CD14-positive monocyte (primary cell): ENCODE measurements at regions not wholly inside any gene's neighbourhood (a gene's known extent, or its start where the extent isn't known, plus 50 kb on each side); places are given as distances from the start of the nearest gene placed in this dataset.

ENCODE experiments used
- DNase-seq, 3 donors: peaks; one replicate each; pipeline ENCODE4 v3.0.0-alpha.2; 2011 to 2022
- H2AFZ ChIP-seq: 2 replicates; pipeline ENCODE4 v1.6.0; 2012; ENCODE audit warnings: mild to moderate bottlenecking, low read depth, low read length, inconsistent platforms; ENCODE audit not compliant: insufficient read depth, poor library complexity, severe bottlenecking
- H3K27ac ChIP-seq, 2 donors: 1 replicate in 1 of 2; 2 replicates in 1 of 2; pipeline ENCODE4 v1.5.1; 2012 to 2013; ENCODE audit warnings: low read length in 2 of 2, control low read depth in 1 of 2, inconsistent platforms in 1 of 2, low read depth in 1 of 2, mild to moderate bottlenecking in 1 of 2
- H3K27me3 ChIP-seq, 2 donors: one replicate each; pipeline versions ENCODE4 v1.6.0 to v1.6.1; 2011 to 2013; ENCODE audit warnings: low read length in 2 of 2; ENCODE audit not compliant: control insufficient read depth in 2 of 2, insufficient read depth in 2 of 2
- H3K36me3 ChIP-seq, 2 donors: replicated peaks in 1 of 2; 1 replicate in 1 of 2; 2 replicates in 1 of 2; pipeline versions ENCODE4 v1.5.1 to v1.6.1; 2012 to 2013; ENCODE audit warnings: low read length in 2 of 2, control low read depth in 1 of 2, inconsistent platforms in 1 of 2, mild to moderate bottlenecking in 1 of 2; ENCODE audit not compliant: insufficient read depth in 2 of 2, control insufficient read depth in 1 of 2
- H3K4me1 ChIP-seq, 2 donors: 1 replicate in 1 of 2; 2 replicates in 1 of 2; pipeline versions ENCODE4 v1.5.1 to v1.6.1; 2012 to 2013; ENCODE audit warnings: low read length in 2 of 2, control low read depth in 1 of 2, inconsistent platforms in 1 of 2, mild to moderate bottlenecking in 1 of 2, moderate library complexity in 1 of 2; ENCODE audit not compliant: insufficient read depth in 2 of 2, control insufficient read depth in 1 of 2
- H3K4me2 ChIP-seq: replicated peaks from 2 replicates; pipeline ENCODE3; 2012; ENCODE audit warnings: low read length, moderate library complexity, mild to moderate bottlenecking; ENCODE audit not compliant: poor library complexity, severe bottlenecking; ENCODE audit errors: extremely low read depth
- H3K4me3 ChIP-seq, 3 experiments: fragments of 200-600 bp in 1 of 3; sonication (generic) in 1 of 3; replicated peaks in 1 of 3; 1 replicate in 2 of 3; 2 replicates in 1 of 3; pipeline ENCODE4 v1.5.1; 2011 to 2013; ENCODE audit warnings: low read length in 3 of 3, mild to moderate bottlenecking in 3 of 3, control low read depth in 2 of 3, low read depth in 2 of 3, inconsistent platforms in 1 of 3, moderate library complexity in 1 of 3
- H3K79me2 ChIP-seq: 2 replicates; pipeline ENCODE4 v1.6.0; 2012; ENCODE audit warnings: mild to moderate bottlenecking, control low read depth, inconsistent platforms, low read length, moderate library complexity; ENCODE audit not compliant: insufficient read depth
- H3K9ac ChIP-seq: 2 replicates; pipeline ENCODE4 v1.6.0; 2017; ENCODE audit warnings: low read length, mild to moderate bottlenecking; ENCODE audit not compliant: insufficient read depth, poor library complexity, severe bottlenecking
- H3K9me3 ChIP-seq, 2 donors: replicated peaks in 1 of 2; 1 replicate in 1 of 2; 2 replicates in 1 of 2; pipeline versions ENCODE4 v1.5.1 to v1.6.1; 2012 to 2013; ENCODE audit warnings: low read length in 2 of 2, control low read depth in 1 of 2; ENCODE audit not compliant: control insufficient read depth in 1 of 2, insufficient read depth in 1 of 2
- H4K20me1 ChIP-seq: 2 replicates; pipeline ENCODE4 v1.6.0; 2012; ENCODE audit warnings: mild to moderate bottlenecking, low read length, control low read depth, moderate library complexity; ENCODE audit not compliant: insufficient read depth
- H3K27ac Mint-ChIP-seq, 7 donors: one replicate each; pipeline ENCODE4 v1.8.0; 2020; ENCODE audit warnings: mild to moderate bottlenecking in 7 of 7, mixed read lengths in 7 of 7, moderate library complexity in 6 of 7, inconsistent platforms in 2 of 7
- H3K27me3 Mint-ChIP-seq, 3 donors: one replicate each; pipeline ENCODE4 v1.8.0; 2021 to 2022; ENCODE audit warnings: low read depth in 3 of 3, mild to moderate bottlenecking in 3 of 3, mixed read lengths in 3 of 3, moderate library complexity in 3 of 3, inconsistent platforms in 1 of 3
- H3K36me3 Mint-ChIP-seq, 2 donors: one replicate each; pipeline ENCODE4 v1.8.0; 2020; ENCODE audit warnings: mixed read lengths in 2 of 2, inconsistent platforms in 1 of 2, mild to moderate bottlenecking in 1 of 2
- H3K4me1 Mint-ChIP-seq: one replicate; pipeline ENCODE4 v1.8.0; 2020; ENCODE audit warnings: mild to moderate bottlenecking, mixed read lengths
- H3K4me3 Mint-ChIP-seq, 2 donors: one replicate each; pipeline ENCODE4 v1.8.0; 2020; ENCODE audit warnings: mild to moderate bottlenecking in 2 of 2, mixed read lengths in 2 of 2, moderate library complexity in 1 of 2
- H3K9me3 Mint-ChIP-seq, 7 donors: one replicate each; pipeline ENCODE4 v1.8.0; 2020 to 2022; ENCODE audit warnings: mixed read lengths in 7 of 7, mild to moderate bottlenecking in 6 of 7, moderate library complexity in 6 of 7, inconsistent platforms in 2 of 7
- WGBS: methylation state at CpG from one replicate; pipeline ENCODE4 v1.1.5; 2013; ENCODE audit warnings: missing lambda C conversion rate; ENCODE audit not compliant: insufficient coverage; 5-methylcytosine and 5-hydroxymethylcytosine counted together
- intact Hi-C, 2 donors: fragments of 100-400 bp; cut with micrococcal nuclease; formaldehyde crosslinking; loops; one replicate each; pipeline versions ENCODE4 v1.15.0 to v1.15.1; 2023
- TF ChIP-seq, protein P1 (sequence below): fragments of 200-600 bp; IDR thresholded peaks from one replicate; pipeline ENCODE4 v1.8.0; 2022; ENCODE audit warnings: antibody characterized with exemption, mild to moderate bottlenecking

DNA sequence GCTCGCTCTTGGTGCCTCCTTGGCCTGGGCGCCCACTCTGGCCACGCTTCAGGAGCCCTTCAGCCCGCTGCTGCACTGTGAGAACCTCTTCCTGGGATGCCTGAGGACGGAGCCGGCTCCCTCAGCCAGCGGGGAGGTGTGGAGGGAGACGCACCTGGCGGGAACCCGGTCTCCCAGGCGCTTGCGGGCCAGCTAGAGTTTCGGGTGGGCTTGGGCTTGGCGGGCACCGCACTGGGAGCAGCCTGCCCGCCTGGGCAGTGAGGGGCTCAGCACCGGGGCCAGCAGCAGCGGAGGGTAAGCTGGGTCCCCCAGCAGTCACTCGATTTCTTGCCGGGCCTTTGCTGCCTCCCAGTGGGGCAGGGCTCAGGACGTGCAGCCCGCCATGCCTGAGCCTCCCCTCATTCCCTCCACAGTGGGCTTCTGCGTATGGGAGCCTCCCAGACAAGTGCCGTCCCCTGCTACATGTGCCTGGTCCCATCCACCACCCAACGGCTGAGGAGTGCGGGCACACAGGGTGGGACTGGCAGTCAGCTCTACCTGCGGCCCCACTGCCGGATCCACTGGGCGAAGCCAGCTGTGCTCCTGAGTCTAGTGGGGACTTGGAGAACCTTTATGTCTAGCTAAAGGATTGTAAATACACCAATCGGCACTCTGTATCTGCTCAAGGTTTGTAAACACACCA is 708.7 kb downstream of the VGLL3 start:
- peaks cover 5 to 13% of the 10 kb centered on the region in 2 donors for H3K9me3 ChIP-seq
- no peaks in the 10 kb centered on the region for H3K36me3 Mint-ChIP-seq
- no peaks in the 10 kb centered on the region for H3K79me2 ChIP-seq
- TF ChIP-seq, protein P1, sequence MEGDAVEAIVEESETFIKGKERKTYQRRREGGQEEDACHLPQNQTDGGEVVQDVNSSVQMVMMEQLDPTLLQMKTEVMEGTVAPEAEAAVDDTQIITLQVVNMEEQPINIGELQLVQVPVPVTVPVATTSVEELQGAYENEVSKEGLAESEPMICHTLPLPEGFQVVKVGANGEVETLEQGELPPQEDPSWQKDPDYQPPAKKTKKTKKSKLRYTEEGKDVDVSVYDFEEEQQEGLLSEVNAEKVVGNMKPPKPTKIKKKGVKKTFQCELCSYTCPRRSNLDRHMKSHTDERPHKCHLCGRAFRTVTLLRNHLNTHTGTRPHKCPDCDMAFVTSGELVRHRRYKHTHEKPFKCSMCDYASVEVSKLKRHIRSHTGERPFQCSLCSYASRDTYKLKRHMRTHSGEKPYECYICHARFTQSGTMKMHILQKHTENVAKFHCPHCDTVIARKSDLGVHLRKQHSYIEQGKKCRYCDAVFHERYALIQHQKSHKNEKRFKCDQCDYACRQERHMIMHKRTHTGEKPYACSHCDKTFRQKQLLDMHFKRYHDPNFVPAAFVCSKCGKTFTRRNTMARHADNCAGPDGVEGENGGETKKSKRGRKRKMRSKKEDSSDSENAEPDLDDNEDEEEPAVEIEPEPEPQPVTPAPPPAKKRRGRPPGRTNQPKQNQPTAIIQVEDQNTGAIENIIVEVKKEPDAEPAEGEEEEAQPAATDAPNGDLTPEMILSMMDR, result no peak
- peak overlapping the region in 1 of 7 donors; percentile 66 for H3K27ac Mint-ChIP-seq
- H4K20me1 ChIP-seq, result no peaks in the 10 kb centered on the region
- no peak overlapping the region for H3K4me3 ChIP-seq
- no peak overlapping the region for H3K9ac ChIP-seq
- peaks cover 2 to 10% (median 5%) of the 10 kb centered on the region in 7 donors for H3K9me3 Mint-ChIP-seq
- no peak overlapping the region for H3K27ac ChIP-seq
- intact Hi-C loops, result no loop called here
- no peaks in the 10 kb centered on the region for H3K36me3 ChIP-seq
- no peak for DNase-seq
- peaks cover 0 to 2% (median 0%) of the 10 kb centered on the region in 3 donors for H3K27me3 Mint-ChIP-seq
- no peak overlapping the region for H3K4me2 ChIP-seq
- 90% methylated on average over 29 of the region's 30 CpGs for WGBS
- no peaks in the 10 kb centered on the region for H3K4me1 ChIP-seq
- no peaks in the 10 kb centered on the region for H3K4me1 Mint-ChIP-seq
- H3K27me3 ChIP-seq, result no peaks in the 10 kb centered on the region
- H2AFZ ChIP-seq, result no peak overlapping the region
- H3K4me3 Mint-ChIP-seq, result no peak overlapping the region

DNA sequence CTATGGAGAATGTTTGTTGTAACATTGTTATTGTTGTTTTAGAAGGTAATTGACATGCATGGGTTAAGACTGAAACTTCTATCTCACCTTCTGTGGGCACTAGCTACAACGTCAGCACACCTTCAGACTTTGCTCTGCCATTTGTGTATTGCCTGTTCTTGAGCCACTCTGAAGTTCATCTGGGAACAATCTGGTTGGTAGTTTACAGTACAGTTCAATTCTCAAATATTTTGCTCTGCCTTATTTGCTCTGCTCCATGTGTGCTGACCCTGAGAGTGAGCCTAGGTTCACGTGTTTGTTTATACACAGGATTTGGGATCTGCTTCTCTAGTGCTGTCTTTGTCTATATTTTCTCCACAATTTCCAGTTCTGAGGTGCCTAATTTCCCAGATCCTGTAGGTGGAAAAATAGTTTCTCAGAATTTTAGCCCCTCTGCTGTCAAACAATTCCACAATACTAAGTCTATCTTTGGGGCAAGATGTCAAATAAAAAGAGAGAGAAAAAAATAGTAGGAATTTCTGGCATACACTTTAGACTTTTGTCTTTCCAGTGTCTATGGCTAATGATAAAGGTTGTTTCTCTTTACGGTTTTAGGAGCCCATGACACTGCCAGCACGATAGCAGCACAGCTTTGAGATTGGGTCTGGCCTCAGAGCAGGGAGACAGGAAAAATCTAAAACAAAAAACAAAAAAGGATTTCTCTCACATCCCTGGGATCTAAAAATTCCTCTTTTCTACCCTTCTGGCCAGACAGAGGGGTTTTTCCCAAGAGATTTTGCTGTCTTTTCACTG is 721.4 kb downstream of the VGLL3 start:
- no peaks in the 10 kb centered on the region for H3K4me1 ChIP-seq
- Mint-ChIP-seq H3K4me3 (no peak overlapping the region), H3K36me3 (no peaks in the 10 kb centered on the region), H3K9me3 (peaks cover 0 to 6% (median 0%) of the 10 kb centered on the region in 7 donors), H3K27me3 (no peaks in the 10 kb centered on the region), H3K4me1 (no peaks in the 10 kb centered on the region), H3K27ac (no peak overlapping the region)
- intact Hi-C loops, result no loop called here
- no peaks in the 10 kb centered on the region for H3K27me3 ChIP-seq
- H3K9ac ChIP-seq, result no peak overlapping the region
- H4K20me1 ChIP-seq, result no peaks in the 10 kb centered on the region
- no peaks in the 10 kb centered on the region for H3K36me3 ChIP-seq
- H3K27ac ChIP-seq, result no peak overlapping the region
- DNase-seq, result no peak
- no peak overlapping the region for H3K4me3 ChIP-seq
- H3K4me2 ChIP-seq, result no peak overlapping the region
- H2AFZ ChIP-seq, result no peak overlapping the region
- H3K79me2 ChIP-seq, result no peaks in the 10 kb centered on the region
- H3K9me3 ChIP-seq, result peaks cover 0 to 3% of the 10 kb centered on the region in 2 donors
- WGBS, result no CpG with 5 or more reads among the region's 4 CpGs
- TF ChIP-seq, protein P1, result no peak
